Adrenal gland (tissue), 9 donors: ENCODE measurements at regions not wholly inside any gene's neighbourhood (a gene's known extent, or its start where the extent isn't known, plus 50 kb on each side); places are given as distances from the start of the nearest gene placed in this dataset.

Experiments used
- DNase-seq, 7 donors: peaks; one replicate each; pipeline ENCODE4 v3.0.0-alpha.2; 2019 to 2020
- H3K27ac ChIP-seq, 5 donors: fragments of 200-600 bp; sonication (generic) in 4 of 5; 1 replicate in 3 of 5; 2 replicates in 2 of 5; pipeline versions ENCODE4 v1.5.1 to v1.8.0; 2016 to 2020; ENCODE audit warnings: mild to moderate bottlenecking in 1 of 5
- H3K27me3 ChIP-seq: fragments of 200-600 bp; 2 replicates; pipeline ENCODE4 v1.8.0; 2021
- H3K36me3 ChIP-seq, 2 donors: fragments of 200-600 bp; replicated peaks in 1 of 2; 1 replicate in 1 of 2; 2 replicates in 1 of 2; pipeline versions ENCODE4 v1.5.1 to v1.8.0; 2018 to 2022
- H3K4me1 ChIP-seq, 2 donors: fragments of 200-600 bp; replicated peaks in 1 of 2; 1 replicate in 1 of 2; 2 replicates in 1 of 2; pipeline versions ENCODE4 v1.5.1 to v1.8.0; 2018 to 2021
- H3K4me3 ChIP-seq, 4 donors: fragments of 200-600 bp; sonication (generic) in 3 of 4; one replicate each; pipeline ENCODE4 v1.5.1; 2016 to 2018
- H3K9me3 ChIP-seq, 3 donors: fragments of 200-600 bp; sonication (generic) in 1 of 3; replicated peaks in 1 of 3; 1 replicate in 2 of 3; 2 replicates in 1 of 3; pipeline versions ENCODE4 v1.5.1 to v1.8.0; 2016 to 2021
- CTCF ChIP-seq, 6 experiments: fragments of 450-650 bp in 4 of 6; fragments of 200-600 bp in 2 of 6; sonication (generic) in 1 of 6; IDR thresholded peaks; 1 replicate in 5 of 6; 2 replicates in 1 of 6; pipeline versions ENCODE4 v1.5.1 to v1.8.0; 2016 to 2021; ENCODE audit warnings: antibody characterized with exemption in 6 of 6, mild to moderate bottlenecking in 2 of 6, moderate library complexity in 1 of 6
- POLR2A ChIP-seq, 2 donors: fragments of 450-650 bp; IDR thresholded peaks; one replicate each; pipeline ENCODE4 v1.6.1; 2017; ENCODE audit warnings: antibody characterized with exemption in 2 of 2, mild to moderate bottlenecking in 2 of 2, moderate library complexity in 1 of 2
- WGBS, 4 donors: extraction: QIAGEN DNeasy Blood & Tissue Kit in 2 of 4; methylation state at CpG; one replicate each; pipeline versions ENCODE4 v1.1.5 to v1.1.7; 2013 to 2017; 5-methylcytosine and 5-hydroxymethylcytosine counted together
- intact Hi-C, 2 donors: fragments of 100-400 bp; cut with DNase I; formaldehyde crosslinking; loops; one replicate each; pipeline versions ENCODE4 v1.14.1 to v1.15.0; 2022 to 2023
- donor health status: healthy with polysubstance abuse.
- donor health status: Bipolar disorder and iron deficiency.
- donor health status: DM: yes; HTN: yes; CAD: no.
- donor health status: DM: no; HTN: no; CAD: no.
- donor health status: DM: no; HTN: no; CAD: no.

GRCh38 chr6:145254649-145255401 is 480.5 kb downstream of the EPM2A start:
- H3K4me3 ChIP-seq, result no peak overlapping the region
- H3K27ac ChIP-seq, result no peak overlapping the region
- 78 to 90% (median 82%) methylated on average over 5 of the region's 5 CpGs for WGBS, 4 donors
- TF ChIP-seq CTCF (IDR thresholded peaks at IDR 0.05) (no peak), POLR2A (IDR thresholded peaks at IDR 0.05) (no peak)
- intact Hi-C loops, result no loop called here
- no peaks in the 10 kb centered on the region for H3K27me3 ChIP-seq
- H3K4me1 ChIP-seq, result no peaks in the 10 kb centered on the region
- no peak for DNase-seq
- no peaks in the 10 kb centered on the region for H3K36me3 ChIP-seq
- H3K9me3 ChIP-seq, result no peaks in the 10 kb centered on the region

- Histone ChIP-seq H3K9me3 (no peaks in the 10 kb centered on the region), H3K4me1 (no peaks in the 10 kb centered on the region), H3K27me3 (no peaks in the 10 kb centered on the region), H3K27ac (no peak overlapping the region), H3K36me3 (no peaks in the 10 kb centered on the region), H3K4me3 (no peak overlapping the region)
- intact Hi-C loops, result no loop called here
- DNase-seq, result no peak
- 56 to 92% (median 73%) methylated on average over 1 of the region's 1 CpG for WGBS, 4 donors
- TF ChIP-seq POLR2A (IDR thresholded peaks at IDR 0.05), result no peak
- no peak for TF ChIP-seq CTCF (IDR thresholded peaks at IDR 0.05)
Observed at GRCh38 chr6:145257704-145258103, 477.6 kb downstream of the EPM2A start.

- intact Hi-C loops, result no loop called here
- Histone ChIP-seq H3K4me3 (no peak overlapping the region), H3K9me3 (no peaks in the 10 kb centered on the region), H3K4me1 (no peaks in the 10 kb centered on the region), H3K27me3 (no peaks in the 10 kb centered on the region), H3K27ac (no peak overlapping the region), H3K36me3 (no peaks in the 10 kb centered on the region)
- no peak for DNase-seq
- WGBS, 4 donors, result 86 to 93% (median 89%) methylated on average over 1 of the region's 1 CpG
- TF ChIP-seq POLR2A (IDR thresholded peaks at IDR 0.05) (no peak), CTCF (IDR thresholded peaks at IDR 0.05) (no peak)
Observed at GRCh38 chr6:145258122-145258521, 477.2 kb downstream of the EPM2A start.

GRCh38 chr6:145260484-145261175 is 474.7 kb downstream of the EPM2A start:
- Histone ChIP-seq H3K27me3 (no peaks in the 10 kb centered on the region), H3K4me3 (no peak overlapping the region), H3K36me3 (no peaks in the 10 kb centered on the region), H3K27ac (no peak overlapping the region), H3K9me3 (no peaks in the 10 kb centered on the region), H3K4me1 (no peaks in the 10 kb centered on the region)
- no peak for TF ChIP-seq POLR2A (IDR thresholded peaks at IDR 0.05)
- TF ChIP-seq CTCF (IDR thresholded peaks at IDR 0.05), result no peak
- DNase-seq, result no peak
- intact Hi-C loops, result no loop called here
- 79 to 93% (median 86%) methylated on average over 2 of the region's 2 CpGs for WGBS, 4 donors
